CD4-positive, alpha-beta T cell treated with Interleukin-2 at 100 ng/mL for 4 hours (primary cell): ENCODE measurements at regions not wholly inside any gene's neighbourhood (a gene's known extent, or its start where the extent isn't known, plus 50 kb on each side); places are given as distances from the start of the nearest gene placed in this dataset.
"Not testable (repeated sequence)": the region's sequence is repeated elsewhere in the genome, so short reads cannot be mapped to it uniquely, and the experiment has no call there.

Experiments used
- DNase-seq: peaks from one replicate; pipeline ENCODE4 v3.0.0-alpha.2; 2020; ENCODE audit warnings: low spot score

- DNase-seq, result no peak
Observed at GRCh38 chr1:14138135-14138506, 438.1 kb downstream of the PRDM2 start.

GRCh38 chr1:14138687-14139086, 438.7 kb downstream of the PRDM2 start:
- DNase-seq, result no peak

GRCh38 chr1:14140831-14141401, 440.9 kb downstream of the PRDM2 start:
- DNase-seq, result no peak

GRCh38 chr1:14141656-14142055, 441.7 kb downstream of the PRDM2 start:
- no peak for DNase-seq

GRCh38 chr1:14142397-14143100, 442.6 kb downstream of the PRDM2 start:
- no peak for DNase-seq

GRCh38 chr1:14143777-14144176, 443.8 kb downstream of the PRDM2 start:
- DNase-seq, result no peak

- DNase-seq, result no peak
Observed at GRCh38 chr1:14148526-14148925, 448.5 kb downstream of the PRDM2 start.

GRCh38 chr1:14149431-14149830, 449.1 kb upstream of the KAZN start:
- DNase-seq, result no peak

GRCh38 chr1:14156543-14156942, 441.9 kb upstream of the KAZN start:
- no peak for DNase-seq

GRCh38 chr1:14160781-14161180, 437.7 kb upstream of the KAZN start:
- DNase-seq, result no peak

GRCh38 chr1:14163246-14163645, 435.2 kb upstream of the KAZN start:
- DNase-seq, result no peak

GRCh38 chr1:14165371-14165801, 433.1 kb upstream of the KAZN start:
- no peak for DNase-seq

GRCh38 chr1:14167884-14168283, 430.6 kb upstream of the KAZN start:
- DNase-seq, result no peak

GRCh38 chr1:14168326-14169063, 430.0 kb upstream of the KAZN start:
- DNase-seq, result no peak

GRCh38 chr1:14173598-14173997, 424.9 kb upstream of the KAZN start:
- DNase-seq, result no peak

GRCh38 chr1:14177866-14178265, 420.6 kb upstream of the KAZN start:
- DNase-seq, result not testable (repeated sequence)

- no peak for DNase-seq
Observed at GRCh38 chr1:14180738-14181137, 417.7 kb upstream of the KAZN start.

GRCh38 chr1:14181191-14181795, 417.2 kb upstream of the KAZN start:
- DNase-seq, result no peak

GRCh38 chr1:14182856-14183255, 415.6 kb upstream of the KAZN start:
- no peak for DNase-seq

GRCh38 chr1:14183329-14183728, 415.2 kb upstream of the KAZN start:
- DNase-seq, result no peak

- DNase-seq, result no peak
Observed at GRCh38 chr1:14184454-14184853, 414.0 kb upstream of the KAZN start.

- no peak for DNase-seq
Observed at GRCh38 chr1:14189381-14189780, 409.1 kb upstream of the KAZN start.

GRCh38 chr1:14190508-14190907, 408.0 kb upstream of the KAZN start:
- no peak for DNase-seq
